HUES6 (cell line): ENCODE measurements at regions not wholly inside any gene's neighbourhood (a gene's known extent, or its start where the extent isn't known, plus 50 kb on each side); places are given as distances from the start of the nearest gene placed in this dataset.

Source experiments
- H3K27ac ChIP-seq: 2 replicates; pipeline ENCODE4 v1.7.0; 2013; ENCODE audit warnings: low read depth, mild to moderate bottlenecking, low read length, inconsistent platforms
- H3K27me3 ChIP-seq: 2 replicates; pipeline ENCODE4 v1.6.1; 2013; ENCODE audit warnings: low read length; ENCODE audit not compliant: control insufficient read depth, insufficient read depth
- H3K36me3 ChIP-seq: 2 replicates; pipeline ENCODE4 v1.6.1; 2013; ENCODE audit warnings: low read length; ENCODE audit not compliant: control insufficient read depth, insufficient read depth
- H3K4me1 ChIP-seq: 2 replicates; pipeline ENCODE4 v1.6.1; 2013; ENCODE audit warnings: low read length; ENCODE audit not compliant: control insufficient read depth, insufficient read depth
- H3K4me3 ChIP-seq: 2 replicates; pipeline ENCODE4 v1.5.1; 2013; ENCODE audit warnings: low read depth, low read length
- H3K9ac ChIP-seq: one replicate; pipeline ENCODE4 v1.6.1; 2013; ENCODE audit warnings: mild to moderate bottlenecking, low read length
- H3K9me3 ChIP-seq: 2 replicates; pipeline ENCODE4 v1.6.1; 2013; ENCODE audit warnings: low read depth, low read length; ENCODE audit not compliant: control insufficient read depth, insufficient read depth

DNA sequence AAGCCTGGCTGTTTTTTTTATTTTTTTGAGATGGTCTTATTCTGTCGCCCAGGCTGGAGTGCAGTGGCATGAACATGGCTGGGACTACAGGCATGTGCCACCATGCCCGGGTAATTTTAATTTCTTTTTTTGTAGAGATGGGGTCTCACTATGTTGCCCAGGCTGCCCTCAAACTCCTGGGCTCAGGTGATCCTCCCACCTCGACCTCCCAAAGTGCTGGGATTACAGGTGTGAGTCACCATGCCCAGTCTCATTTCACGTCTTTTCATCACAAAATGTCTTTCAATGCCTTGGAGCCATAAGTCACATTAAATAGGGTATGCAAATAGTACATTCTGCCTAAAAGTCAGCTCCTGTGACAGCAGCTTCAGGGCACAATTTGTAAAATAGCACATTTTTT is 52.8 kb downstream of the SOX2 start:
- no peaks in the 10 kb centered on the region for H3K36me3 ChIP-seq
- H3K27ac ChIP-seq = no peak overlapping the region
- H3K9me3 ChIP-seq = no peaks in the 10 kb centered on the region
- H3K4me1 ChIP-seq = peaks cover 6% of the 10 kb centered on the region; the same call in 1 of the 2 replicates
- no peaks in the 10 kb centered on the region for H3K27me3 ChIP-seq
- H3K9ac ChIP-seq = no peak overlapping the region
- no peak overlapping the region for H3K4me3 ChIP-seq

DNA sequence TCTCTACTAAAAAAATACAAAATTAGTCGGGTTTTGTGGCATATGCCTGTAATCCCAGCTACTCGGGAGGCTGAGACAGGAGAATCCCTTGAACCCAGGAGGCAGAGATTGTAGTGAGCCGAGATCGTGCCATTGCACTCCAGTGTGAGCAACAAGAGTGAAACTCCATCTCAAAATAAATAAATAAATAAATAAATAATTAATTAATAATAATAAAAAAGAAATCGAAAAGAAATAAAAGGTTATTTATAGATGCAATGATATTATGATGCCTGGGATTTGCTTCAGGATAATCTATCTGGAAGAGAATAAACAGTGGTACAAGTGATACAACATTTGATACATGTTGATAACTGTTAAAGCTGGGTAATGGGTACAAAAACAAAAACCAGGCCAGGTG is 58.6 kb downstream of the SOX2 start:
- H3K36me3 ChIP-seq = no peaks in the 10 kb centered on the region

DNA sequence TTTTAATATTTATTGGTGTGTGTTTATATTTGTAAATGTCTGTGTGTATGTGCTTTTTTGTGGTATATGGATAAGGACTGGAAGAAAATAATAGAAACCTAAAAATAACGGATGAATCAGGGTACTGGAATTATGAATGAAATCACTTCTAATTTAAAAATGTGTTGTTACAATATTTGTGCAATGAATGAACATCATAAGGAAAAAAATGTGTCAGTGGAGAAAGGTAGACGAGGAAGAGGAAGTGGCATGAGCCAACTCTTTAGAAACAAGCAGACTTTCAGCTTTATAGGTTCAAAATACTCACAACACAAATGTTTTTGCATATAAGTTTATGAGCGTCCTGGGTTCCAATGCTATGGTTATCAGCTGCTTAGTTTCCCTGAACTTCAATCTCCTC is 59.4 kb downstream of the SOX2 start:
- H3K27me3 ChIP-seq = no peaks in the 10 kb centered on the region
- H3K9me3 ChIP-seq = no peaks in the 10 kb centered on the region
- no peak overlapping the region for H3K9ac ChIP-seq
- H3K27ac ChIP-seq = no peak overlapping the region
- H3K36me3 ChIP-seq = no peaks in the 10 kb centered on the region
- H3K4me1 ChIP-seq = no peaks in the 10 kb centered on the region
- no peak overlapping the region for H3K4me3 ChIP-seq

More for the DNA sequence above, 58.6 kb downstream of the SOX2 start:
- Histone ChIP-seq H3K4me1 (peaks cover 5% of the 10 kb centered on the region; the same call in 1 of the 2 replicates), H3K4me3 (no peak overlapping the region), H3K9me3 (no peaks in the 10 kb centered on the region), H3K27me3 (no peaks in the 10 kb centered on the region), H3K27ac (no peak overlapping the region), H3K9ac (no peak overlapping the region)

DNA sequence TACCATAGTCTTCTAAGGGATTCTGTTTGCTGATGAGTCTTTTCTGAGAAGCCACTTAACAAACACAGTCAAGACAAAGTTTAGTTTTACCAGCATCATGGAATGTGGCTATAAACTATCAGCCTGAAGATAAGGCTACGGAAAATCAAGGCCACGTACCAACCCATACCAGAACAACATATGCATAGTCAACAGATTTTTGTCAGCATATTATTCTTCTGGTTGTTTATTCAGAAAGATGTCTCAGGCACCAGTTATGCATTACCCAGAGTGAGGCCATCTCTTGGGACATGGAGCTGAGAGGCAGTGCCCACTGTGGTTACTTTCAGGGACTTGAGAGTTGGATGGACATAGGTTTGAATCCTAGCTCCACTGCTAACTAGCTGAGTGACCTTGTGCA is 60.4 kb downstream of the SOX2 start:
- Histone ChIP-seq H3K36me3 (no peaks in the 10 kb centered on the region), H3K27ac (no peak overlapping the region), H3K27me3 (no peaks in the 10 kb centered on the region), H3K9ac (no peak overlapping the region), H3K4me3 (no peak overlapping the region), H3K4me1 (no peaks in the 10 kb centered on the region), H3K9me3 (no peaks in the 10 kb centered on the region)

DNA sequence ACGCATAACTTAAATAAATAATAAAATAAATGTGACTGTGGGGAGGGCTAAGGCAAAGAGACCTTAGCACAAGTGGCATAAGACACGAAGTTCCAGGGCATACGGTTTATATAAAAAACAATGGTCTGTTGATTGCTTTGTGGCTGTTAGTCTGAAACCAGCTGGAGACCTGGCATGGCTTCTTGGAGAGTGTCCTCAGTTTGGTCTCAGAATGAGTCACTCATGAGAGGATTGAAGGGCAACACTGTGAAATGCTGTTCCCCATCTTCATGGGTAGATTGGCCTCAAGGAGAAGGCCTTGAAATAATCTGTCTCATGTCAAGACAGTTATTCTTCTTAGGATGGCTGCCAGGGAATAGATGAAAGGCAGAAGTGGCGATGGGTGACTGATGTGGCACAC is 62.2 kb downstream of the SOX2 start:
- no peaks in the 10 kb centered on the region for H3K9me3 ChIP-seq
- no peak overlapping the region for H3K27ac ChIP-seq
- H3K4me1 ChIP-seq = no peaks in the 10 kb centered on the region
- H3K4me3 ChIP-seq = no peak overlapping the region
- H3K27me3 ChIP-seq = no peaks in the 10 kb centered on the region
- no peaks in the 10 kb centered on the region for H3K36me3 ChIP-seq
- H3K9ac ChIP-seq = no peak overlapping the region

DNA sequence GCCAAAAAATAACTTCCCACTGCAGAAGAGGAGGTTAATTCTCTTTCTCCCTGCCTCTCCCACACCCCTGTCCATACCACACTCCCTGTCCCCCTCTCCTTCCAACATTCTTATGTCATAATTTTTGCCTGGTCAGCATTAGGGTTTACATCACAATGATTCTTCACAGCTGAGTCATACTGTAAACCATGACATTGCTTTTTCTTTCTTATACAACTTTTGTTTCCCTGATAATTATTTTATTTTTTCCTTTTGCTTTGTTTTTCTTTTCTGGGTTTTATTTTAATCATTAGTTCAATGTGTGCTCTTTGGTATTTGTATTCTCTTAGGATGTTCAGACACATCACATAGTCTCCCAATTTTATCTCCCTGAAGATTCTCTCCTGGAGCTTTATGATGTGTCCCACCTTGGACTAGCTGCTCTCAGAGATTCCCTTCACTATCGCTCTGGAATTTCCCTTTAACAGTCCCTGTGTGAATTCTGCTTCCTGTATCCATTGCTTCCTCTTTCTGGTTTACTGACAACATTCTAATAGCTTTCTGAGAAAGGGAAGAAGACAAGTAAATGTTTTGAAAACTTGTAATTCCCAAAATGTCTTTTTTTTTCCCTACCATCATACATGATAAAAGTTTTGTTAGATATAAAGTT is 70.7 kb downstream of the SOX2 start:
- H3K4me1 ChIP-seq = peaks cover 13% of the 10 kb centered on the region
- peak overlapping the region; percentile 44 for H3K27ac ChIP-seq
- no peaks in the 10 kb centered on the region for H3K27me3 ChIP-seq
- no peak overlapping the region for H3K9ac ChIP-seq
- H3K4me3 ChIP-seq = no peak overlapping the region
- no peaks in the 10 kb centered on the region for H3K9me3 ChIP-seq
- no peaks in the 10 kb centered on the region for H3K36me3 ChIP-seq

DNA sequence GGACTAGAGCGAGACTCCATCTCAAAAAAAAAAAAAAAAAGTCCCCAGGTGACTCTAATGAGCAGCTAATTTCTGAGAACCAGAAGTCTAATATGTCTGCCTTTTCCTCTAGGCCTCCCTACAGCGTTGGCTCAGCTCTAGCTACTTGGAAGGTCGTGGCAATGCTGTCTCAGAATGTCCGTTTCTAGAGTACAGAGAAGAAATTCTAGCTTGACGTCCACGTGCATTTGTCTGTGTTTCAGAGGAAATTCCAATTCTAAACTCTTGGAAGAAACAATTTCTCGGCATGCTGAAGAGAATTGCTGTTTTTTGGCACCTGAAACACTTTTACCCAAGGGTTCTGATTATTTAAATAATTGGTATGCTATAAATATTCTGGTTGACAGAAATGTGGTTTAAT is 78.8 kb downstream of the SOX2 start:
- Histone ChIP-seq H3K4me1 (peaks cover 16% of the 10 kb centered on the region), H3K27me3 (no peaks in the 10 kb centered on the region), H3K36me3 (no peaks in the 10 kb centered on the region), H3K27ac (no peak overlapping the region), H3K9ac (no peak overlapping the region), H3K9me3 (no peaks in the 10 kb centered on the region), H3K4me3 (no peak overlapping the region)

DNA sequence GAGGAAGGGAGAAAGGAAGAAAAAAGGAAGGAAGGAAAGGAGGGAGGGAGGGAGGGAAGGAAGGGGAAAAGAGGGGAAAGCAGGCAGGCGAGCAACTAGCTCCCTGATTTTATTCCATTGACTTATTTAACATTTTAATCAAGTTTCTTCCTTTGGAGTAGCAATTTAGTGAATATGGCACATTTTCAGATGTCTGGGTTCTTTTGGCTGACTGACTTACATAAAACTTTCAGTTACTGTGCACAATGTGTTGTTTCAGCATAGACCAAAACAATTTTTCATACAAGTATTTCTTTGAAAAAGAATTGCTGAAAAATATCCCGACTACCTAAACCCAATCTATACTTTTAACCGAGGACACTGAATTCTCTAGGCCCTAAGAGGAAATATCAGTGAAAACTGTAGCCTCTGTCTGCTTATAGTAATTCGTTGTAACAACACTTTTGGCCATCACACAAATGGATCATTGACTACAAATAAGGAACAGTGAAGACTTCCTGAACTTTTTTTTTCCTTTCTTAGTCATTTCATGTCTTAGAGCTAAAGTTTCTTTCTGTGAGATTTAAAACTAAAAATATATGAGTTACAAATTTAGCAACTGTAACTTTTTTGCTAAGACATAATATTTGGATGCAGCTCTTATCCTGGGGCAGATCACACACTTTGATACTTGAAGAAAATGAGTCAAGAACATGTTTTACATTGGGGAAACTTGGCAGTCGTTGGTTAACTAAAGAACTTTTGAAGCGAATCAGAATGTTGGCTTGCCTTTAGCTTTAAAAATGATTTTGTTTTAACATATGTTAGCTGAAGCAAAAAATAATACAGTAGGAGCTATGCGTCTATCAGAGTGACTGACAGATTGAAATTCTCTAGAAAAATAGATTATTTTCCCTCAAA is 79.6 kb downstream of the SOX2 start:
- Histone ChIP-seq H3K4me1 (peaks cover 16% of the 10 kb centered on the region), H3K4me3 (no peak overlapping the region), H3K27ac (no peak overlapping the region), H3K27me3 (no peaks in the 10 kb centered on the region), H3K36me3 (no peaks in the 10 kb centered on the region), H3K9me3 (no peaks in the 10 kb centered on the region), H3K9ac (no peak overlapping the region)

DNA sequence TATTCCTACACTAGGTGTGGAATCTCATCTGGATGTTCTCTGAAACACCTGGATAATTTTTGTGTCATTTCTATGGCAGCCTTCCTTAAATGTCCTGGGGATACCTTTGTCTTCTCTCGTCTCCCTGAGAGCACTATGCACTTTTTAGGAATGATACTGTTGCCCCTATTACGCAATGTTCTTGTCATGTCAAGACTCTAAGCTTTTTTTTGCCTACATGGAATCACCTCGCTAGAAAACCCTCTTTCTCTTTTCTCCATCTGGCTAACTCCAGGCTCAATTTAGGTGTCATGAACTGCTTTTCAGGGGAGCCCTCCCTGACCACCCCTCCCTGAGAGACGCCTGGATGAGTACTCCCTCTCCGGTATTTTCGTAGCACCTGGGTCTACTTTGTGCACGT is 81.3 kb downstream of the SOX2 start:
- Histone ChIP-seq H3K4me1 (peaks cover 24% of the 10 kb centered on the region), H3K9ac (no peak overlapping the region), H3K27ac (no peak overlapping the region), H3K9me3 (no peaks in the 10 kb centered on the region), H3K36me3 (no peaks in the 10 kb centered on the region), H3K4me3 (no peak overlapping the region), H3K27me3 (no peaks in the 10 kb centered on the region)

DNA sequence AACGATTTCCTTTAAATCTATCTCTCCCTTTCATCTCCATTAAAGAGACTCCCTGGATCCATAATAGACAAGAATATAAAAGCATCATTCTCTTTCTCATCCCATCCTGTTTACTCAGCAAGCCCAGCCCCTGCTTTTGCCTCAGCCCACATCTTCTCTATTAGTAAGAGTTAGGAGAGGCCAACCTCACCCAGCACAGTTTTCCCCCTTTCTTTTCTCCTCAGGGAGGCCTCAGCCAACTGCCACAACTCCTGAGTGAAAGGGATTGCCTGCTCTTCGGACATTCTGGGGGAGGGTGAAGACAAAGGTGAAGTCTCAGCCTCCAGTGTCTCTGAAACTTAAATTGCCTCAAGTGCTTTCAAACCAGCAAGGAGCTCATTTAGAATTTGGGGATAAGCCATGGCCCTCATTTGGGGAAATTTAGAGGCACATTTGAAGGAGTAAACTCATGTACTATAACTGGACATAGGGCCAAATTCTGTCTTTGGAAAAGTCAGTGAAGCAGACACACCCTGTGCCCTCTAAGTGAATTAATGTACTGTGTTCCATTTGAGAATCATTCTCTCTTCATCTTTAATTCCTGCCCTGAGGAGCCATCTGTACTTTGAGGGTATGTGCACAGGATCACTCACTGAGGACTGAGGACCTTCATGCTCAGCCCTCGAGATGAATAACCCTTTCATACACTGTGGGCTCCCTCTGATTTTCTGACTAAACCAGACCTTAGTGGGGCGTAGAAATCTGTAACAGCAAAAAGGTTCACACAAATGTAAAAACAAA is 82.5 kb downstream of the SOX2 start:
- peaks cover 24% of the 10 kb centered on the region for H3K4me1 ChIP-seq
- H3K4me3 ChIP-seq = no peak overlapping the region
- no peaks in the 10 kb centered on the region for H3K27me3 ChIP-seq
- H3K9me3 ChIP-seq = no peaks in the 10 kb centered on the region
- H3K27ac ChIP-seq = no peak overlapping the region
- no peaks in the 10 kb centered on the region for H3K36me3 ChIP-seq
- H3K9ac ChIP-seq = no peak overlapping the region

DNA sequence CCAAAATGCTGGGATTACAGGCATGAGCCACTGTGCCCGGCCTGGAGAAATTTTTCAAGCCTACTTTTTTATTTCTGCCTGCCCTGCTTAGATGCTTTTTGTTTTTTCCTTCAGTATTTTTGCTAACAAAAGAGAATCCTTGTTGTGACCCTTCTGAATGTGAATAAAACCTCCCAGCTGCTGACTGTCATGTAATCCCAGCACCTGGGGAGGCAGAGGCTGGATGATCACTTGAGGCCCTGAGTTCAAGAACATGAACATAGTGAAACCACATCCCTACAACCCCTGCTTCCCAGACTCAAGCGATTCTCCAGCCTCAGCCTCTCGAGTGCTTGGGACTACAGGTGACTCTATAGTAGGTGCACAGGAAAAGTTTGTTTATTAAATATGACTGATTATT is 84.9 kb downstream of the SOX2 start:
- Histone ChIP-seq H3K9ac (no peak overlapping the region), H3K36me3 (no peaks in the 10 kb centered on the region), H3K27me3 (no peaks in the 10 kb centered on the region), H3K4me3 (no peak overlapping the region), H3K9me3 (no peaks in the 10 kb centered on the region), H3K4me1 (peaks cover 24% of the 10 kb centered on the region), H3K27ac (no peak overlapping the region)
